ENCODE measurements at regions not wholly inside any gene's neighbourhood (a gene's known extent, or its start where the extent isn't known, plus 50 kb on each side); places are given as distances from the start of the nearest gene placed in this dataset.
"Not testable (repeated sequence)": the region's sequence is repeated elsewhere in the genome, so short reads cannot be mapped to it uniquely, and the experiment has no call there.

GRCh38 chr4:159562366-159562765 lies 459.5 kb downstream of the RAPGEF2 start:
- H3K9me3 Mint-ChIP-seq (ENCODE audit: low read depth) = no peaks in the 10 kb centered on the region
- no peak overlapping the region for H3K27ac Mint-ChIP-seq
- DNase-seq (no peak), ATAC-seq (no peak)
- no peaks in the 10 kb centered on the region for H3K27me3 Mint-ChIP-seq
- no peaks in the 10 kb centered on the region for H3K4me1 Mint-ChIP-seq
- CTCF ChIA-PET = no interaction called here
- H3K4me3 Mint-ChIP-seq = no peak overlapping the region
- H3K36me3 Mint-ChIP-seq = no peaks in the 10 kb centered on the region

- H3K9me3 Mint-ChIP-seq (ENCODE audit: low read depth) = no peaks in the 10 kb centered on the region
- no peak overlapping the region for H3K27ac Mint-ChIP-seq
- DNase-seq (no peak), ATAC-seq (no peak)
- no peaks in the 10 kb centered on the region for H3K36me3 Mint-ChIP-seq
- H3K4me3 Mint-ChIP-seq = no peak overlapping the region
- no peaks in the 10 kb centered on the region for H3K27me3 Mint-ChIP-seq
- no peaks in the 10 kb centered on the region for H3K4me1 Mint-ChIP-seq
- CTCF ChIA-PET = no interaction called here
These were observed 460.4 kb downstream of the RAPGEF2 start for GRCh38 chr4:159563257-159563656.

DNA sequence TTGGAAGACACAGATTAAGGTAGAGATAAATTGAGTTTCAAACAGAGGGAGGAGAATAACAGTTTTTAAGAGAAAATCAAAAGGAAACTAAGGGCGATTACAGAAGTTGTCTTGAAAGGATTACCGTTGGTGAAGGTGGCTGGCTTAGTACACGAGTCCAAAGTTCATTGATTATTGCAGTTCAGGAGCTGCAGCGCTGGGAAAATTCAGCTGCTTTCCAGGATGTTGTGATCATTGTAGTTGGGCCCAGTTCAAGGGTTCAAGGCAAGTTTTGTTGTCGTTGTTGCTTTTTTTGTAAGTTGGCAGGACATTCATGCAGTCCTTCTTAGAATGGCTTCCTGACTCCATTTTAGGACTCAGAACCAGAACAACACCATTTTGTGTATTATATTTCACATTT lies 461.7 kb downstream of the RAPGEF2 start:
- no peaks in the 10 kb centered on the region for H3K9me3 Mint-ChIP-seq (ENCODE audit: low read depth)
- H3K4me3 Mint-ChIP-seq = no peak overlapping the region
- no peaks in the 10 kb centered on the region for H3K36me3 Mint-ChIP-seq
- H3K4me1 Mint-ChIP-seq = no peaks in the 10 kb centered on the region
- no peak for DNase-seq
- CTCF ChIA-PET = no interaction called here
- no peaks in the 10 kb centered on the region for H3K27me3 Mint-ChIP-seq
- ATAC-seq = no peak
- no peak overlapping the region for H3K27ac Mint-ChIP-seq

DNA sequence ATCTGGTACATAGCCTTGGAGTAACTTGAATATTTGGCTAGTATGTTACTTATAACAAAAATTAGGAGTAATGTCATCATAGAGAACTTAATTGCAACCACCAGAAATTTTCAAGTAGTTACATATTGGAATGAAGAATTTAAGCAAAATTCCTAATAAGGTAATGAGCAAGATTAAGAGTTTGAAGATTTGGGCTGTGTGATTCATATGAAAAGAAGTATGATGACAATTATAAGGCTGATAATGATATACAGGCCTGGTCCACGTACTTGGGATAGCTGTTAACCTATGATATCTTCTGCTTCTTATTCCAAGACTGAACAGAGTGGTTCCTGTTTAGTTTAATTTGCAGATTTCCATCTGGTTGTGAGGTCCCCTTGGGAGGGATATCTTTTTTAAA lies 463.9 kb downstream of the RAPGEF2 start:
- CTCF ChIA-PET = no interaction called here
- H3K27ac Mint-ChIP-seq = no peak overlapping the region
- no peaks in the 10 kb centered on the region for H3K4me1 Mint-ChIP-seq
- no peaks in the 10 kb centered on the region for H3K36me3 Mint-ChIP-seq
- H3K27me3 Mint-ChIP-seq = no peaks in the 10 kb centered on the region
- no peak for ATAC-seq
- no peak for DNase-seq
- H3K4me3 Mint-ChIP-seq = no peak overlapping the region
- peaks cover 8% of the 10 kb centered on the region for H3K9me3 Mint-ChIP-seq (ENCODE audit: low read depth)

GRCh38 chr4:159577241-159577640 lies 474.4 kb downstream of the RAPGEF2 start:
- H3K4me3 Mint-ChIP-seq = no peak overlapping the region
- DNase-seq (no peak), ATAC-seq (no peak)
- CTCF ChIA-PET = no interaction called here
- no peaks in the 10 kb centered on the region for H3K27me3 Mint-ChIP-seq
- H3K9me3 Mint-ChIP-seq (ENCODE audit: low read depth) = no peaks in the 10 kb centered on the region
- H3K36me3 Mint-ChIP-seq = no peaks in the 10 kb centered on the region
- H3K4me1 Mint-ChIP-seq = no peaks in the 10 kb centered on the region
- H3K27ac Mint-ChIP-seq = no peak overlapping the region

GRCh38 chr4:159582685-159583084 lies 479.8 kb downstream of the RAPGEF2 start:
- ATAC-seq = no peak
- Mint-ChIP-seq H3K27ac (no peak overlapping the region), H3K9me3 (ENCODE audit: low read depth) (peaks cover 10% of the 10 kb centered on the region), H3K4me3 (no peak overlapping the region), H3K27me3 (no peaks in the 10 kb centered on the region), H3K4me1 (no peaks in the 10 kb centered on the region), H3K36me3 (no peaks in the 10 kb centered on the region)
- CTCF ChIA-PET = no interaction called here
- no peak for DNase-seq

GRCh38 chr4:159592898-159593556 lies 490.1 kb downstream of the RAPGEF2 start:
- Mint-ChIP-seq H3K27ac (no peak overlapping the region), H3K9me3 (ENCODE audit: low read depth) (peaks cover 2% of the 10 kb centered on the region), H3K27me3 (no peaks in the 10 kb centered on the region), H3K36me3 (no peaks in the 10 kb centered on the region), H3K4me3 (no peak overlapping the region), H3K4me1 (no peaks in the 10 kb centered on the region)
- ATAC-seq (no peak), DNase-seq (no peak)
- CTCF ChIA-PET = no interaction called here

GRCh38 chr4:159593681-159594080 lies 490.8 kb downstream of the RAPGEF2 start:
- H3K9me3 Mint-ChIP-seq (ENCODE audit: low read depth) = peaks cover 2% of the 10 kb centered on the region
- H3K36me3 Mint-ChIP-seq = no peaks in the 10 kb centered on the region
- ATAC-seq = no peak
- CTCF ChIA-PET = no interaction called here
- no peak overlapping the region for H3K27ac Mint-ChIP-seq
- H3K4me1 Mint-ChIP-seq = no peaks in the 10 kb centered on the region
- DNase-seq = no peak
- H3K27me3 Mint-ChIP-seq = no peaks in the 10 kb centered on the region
- H3K4me3 Mint-ChIP-seq = no peak overlapping the region

DNA sequence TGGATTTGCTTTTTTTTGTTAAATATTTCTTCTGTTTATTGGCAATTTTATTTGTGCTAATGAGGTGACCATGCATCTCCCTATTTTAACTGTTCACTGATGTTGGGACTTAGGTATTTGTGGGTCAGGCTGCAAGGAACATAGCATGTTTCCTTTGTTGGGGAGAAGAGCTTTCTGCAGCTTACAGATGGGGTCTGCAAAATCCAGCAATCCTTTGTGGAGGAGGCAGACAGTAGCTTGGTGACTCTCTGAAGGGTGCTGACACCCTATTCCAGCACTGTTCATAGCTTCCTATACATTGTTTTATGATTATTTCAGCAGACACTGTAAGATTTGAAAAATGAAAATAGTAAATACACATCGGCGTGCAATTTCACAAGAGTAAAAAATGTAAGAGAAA lies 491.7 kb downstream of the RAPGEF2 start:
- DNase-seq (no peak), ATAC-seq (no peak)
- CTCF ChIA-PET = no interaction called here
- no peaks in the 10 kb centered on the region for H3K4me1 Mint-ChIP-seq
- no peak overlapping the region for H3K27ac Mint-ChIP-seq
- no peaks in the 10 kb centered on the region for H3K27me3 Mint-ChIP-seq
- H3K36me3 Mint-ChIP-seq = no peaks in the 10 kb centered on the region
- H3K4me3 Mint-ChIP-seq = no peak overlapping the region
- H3K9me3 Mint-ChIP-seq (ENCODE audit: low read depth) = peaks cover 2% of the 10 kb centered on the region

DNA sequence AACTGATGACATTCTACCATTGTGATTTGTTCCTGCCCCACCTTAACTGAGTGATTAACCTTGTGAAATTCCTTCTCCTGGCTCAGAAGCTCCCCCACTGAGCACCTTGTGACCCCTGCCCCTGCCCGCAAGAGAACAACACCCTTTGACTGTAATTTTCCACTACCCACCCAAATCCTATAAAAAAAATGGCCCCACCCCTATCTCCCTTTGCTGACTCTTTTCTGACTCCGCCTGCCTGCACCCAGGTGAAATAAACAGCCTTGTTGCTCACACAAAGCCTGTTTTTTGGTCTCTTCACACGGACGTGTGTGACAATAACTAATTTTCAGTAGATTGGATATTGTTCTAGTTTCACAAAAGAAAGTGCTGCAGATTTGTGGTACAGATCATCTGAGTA lies 492.2 kb downstream of the RAPGEF2 start:
- DNase-seq; H3K27ac Mint-ChIP-seq; H3K36me3 Mint-ChIP-seq; H3K4me3 Mint-ChIP-seq; H3K27me3 Mint-ChIP-seq; H3K4me1 Mint-ChIP-seq; ATAC-seq; CTCF ChIA-PET; H3K9me3 Mint-ChIP-seq (ENCODE audit: low read depth): not testable (repeated sequence)

DNA sequence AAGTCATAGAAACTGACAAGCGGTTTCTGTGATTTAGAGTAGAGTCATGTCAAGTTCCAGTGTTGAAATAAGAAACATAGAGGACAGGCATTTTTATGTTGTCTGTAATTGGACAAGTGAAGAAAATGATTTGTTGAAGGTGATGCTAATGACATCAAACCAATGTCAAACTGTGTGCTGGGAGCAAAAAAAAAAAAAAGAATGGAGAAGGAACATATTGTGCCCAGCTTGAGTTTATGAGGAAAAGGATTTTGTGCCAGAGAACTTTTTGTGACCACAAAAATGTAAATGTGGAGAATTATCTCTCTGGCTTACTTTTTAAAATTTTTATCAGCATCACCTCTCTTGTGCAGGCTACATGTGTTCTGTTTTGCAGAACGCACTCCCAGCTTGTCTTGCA lies 495.7 kb downstream of the RAPGEF2 start:
- Mint-ChIP-seq H3K9me3 (ENCODE audit: low read depth) (peaks cover 2% of the 10 kb centered on the region), H3K36me3 (no peaks in the 10 kb centered on the region), H3K27me3 (no peaks in the 10 kb centered on the region), H3K27ac (no peak overlapping the region), H3K4me3 (no peak overlapping the region), H3K4me1 (no peaks in the 10 kb centered on the region)
- no peak for DNase-seq
- ATAC-seq = no peak
- CTCF ChIA-PET = no interaction called here

DNA sequence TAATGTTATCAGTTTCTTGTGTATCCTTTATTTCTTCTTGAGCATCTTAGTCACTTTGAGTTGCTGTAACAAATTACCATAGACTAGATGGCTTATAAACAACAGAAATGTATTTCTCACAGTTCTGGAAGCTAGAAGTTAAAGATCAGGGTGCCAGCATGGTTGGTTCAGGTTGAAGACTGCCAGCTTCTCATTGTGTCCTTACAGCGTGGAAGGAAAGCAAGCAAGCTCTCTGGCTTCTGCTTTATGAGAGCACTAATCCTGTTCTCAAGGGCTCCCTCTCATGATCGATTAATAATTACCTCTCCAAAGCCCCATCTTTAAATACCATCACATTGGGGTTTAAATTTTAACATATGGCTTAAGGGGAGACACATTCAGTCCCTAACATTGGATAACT lies 497.2 kb downstream of the RAPGEF2 start:
- CTCF ChIA-PET = no interaction called here

DNA sequence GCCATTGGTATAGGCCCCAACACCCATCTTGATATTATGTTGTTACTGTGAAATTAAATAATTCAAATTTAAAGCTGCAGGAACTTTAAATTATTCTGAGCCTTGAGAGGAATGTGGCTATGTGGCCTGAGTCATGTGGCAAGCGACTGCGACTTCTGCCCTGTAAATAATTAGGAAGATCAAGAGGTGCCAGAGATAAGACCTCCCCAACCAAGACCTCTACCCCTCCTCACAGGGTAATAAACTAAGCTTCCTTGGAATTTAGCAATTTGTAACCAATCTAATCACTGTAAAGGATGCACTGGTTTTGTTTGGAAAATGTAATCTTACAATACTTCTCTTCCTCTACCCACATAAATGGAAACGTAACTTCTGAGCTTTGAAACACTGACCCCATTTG lies 501.9 kb downstream of the RAPGEF2 start:
- H3K27ac Mint-ChIP-seq = no peak overlapping the region
- CTCF ChIA-PET = no interaction called here
- H3K36me3 Mint-ChIP-seq = no peaks in the 10 kb centered on the region
- H3K4me1 Mint-ChIP-seq = no peaks in the 10 kb centered on the region
- no peak for DNase-seq
- no peak overlapping the region for H3K4me3 Mint-ChIP-seq
- ATAC-seq = no peak
- H3K9me3 Mint-ChIP-seq (ENCODE audit: low read depth) = peaks cover 7% of the 10 kb centered on the region
- H3K27me3 Mint-ChIP-seq = no peaks in the 10 kb centered on the region

More for the DNA sequence above, 497.2 kb downstream of the RAPGEF2 start:
- no peak overlapping the region for H3K27ac Mint-ChIP-seq
- no peaks in the 10 kb centered on the region for H3K27me3 Mint-ChIP-seq
- peaks cover 3% of the 10 kb centered on the region for H3K9me3 Mint-ChIP-seq (ENCODE audit: low read depth)
- no peaks in the 10 kb centered on the region for H3K4me1 Mint-ChIP-seq
- DNase-seq (no peak), ATAC-seq (no peak)
- no peaks in the 10 kb centered on the region for H3K36me3 Mint-ChIP-seq
- no peak overlapping the region for H3K4me3 Mint-ChIP-seq

DNA sequence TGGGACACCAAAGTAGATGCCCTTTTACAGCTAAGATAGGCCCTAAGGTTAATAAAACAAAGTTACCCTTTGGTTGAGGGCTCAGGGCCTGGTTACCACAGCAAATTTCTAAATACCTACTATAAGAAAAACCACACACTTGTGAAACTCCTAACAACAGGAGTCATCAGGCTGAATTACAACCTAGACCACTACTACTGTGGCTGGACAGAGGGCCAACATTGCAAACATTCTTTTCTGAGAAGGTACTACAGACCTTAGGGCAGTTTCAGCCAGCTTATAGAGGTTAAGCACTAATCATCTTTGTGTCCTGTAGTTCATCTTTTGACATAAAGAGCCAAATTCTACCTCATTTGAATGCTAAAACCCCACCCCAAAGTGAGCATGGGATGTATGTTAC lies 504.0 kb downstream of the RAPGEF2 start:
- Mint-ChIP-seq H3K36me3 (no peaks in the 10 kb centered on the region), H3K4me1 (no peaks in the 10 kb centered on the region), H3K27ac (no peak overlapping the region), H3K4me3 (no peak overlapping the region), H3K9me3 (ENCODE audit: low read depth) (peaks cover 7% of the 10 kb centered on the region), H3K27me3 (no peaks in the 10 kb centered on the region)
- no peak for DNase-seq
- CTCF ChIA-PET = no interaction called here
- ATAC-seq = no peak

DNA sequence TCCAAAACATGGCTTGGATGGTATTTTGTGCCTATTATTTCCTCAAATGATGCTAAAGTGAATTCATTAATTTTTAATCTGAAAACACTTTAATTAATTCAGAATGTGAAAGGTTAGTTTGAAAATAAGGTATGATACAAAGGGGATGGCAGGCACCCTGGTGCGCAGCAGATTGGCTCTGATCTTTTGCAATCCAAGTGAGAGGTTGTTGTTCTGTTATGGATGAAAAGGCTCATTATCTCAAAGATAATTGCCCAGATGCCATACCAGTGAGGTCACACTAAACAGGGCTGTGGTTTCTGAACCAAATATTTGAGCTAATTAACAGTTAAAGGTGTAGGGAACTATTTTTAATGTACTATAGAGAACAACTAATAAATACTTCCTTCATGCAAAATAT lies 504.9 kb downstream of the RAPGEF2 start:
- DNase-seq = no peak
- H3K27me3 Mint-ChIP-seq = no peaks in the 10 kb centered on the region
- H3K36me3 Mint-ChIP-seq = no peaks in the 10 kb centered on the region
- no peak overlapping the region for H3K4me3 Mint-ChIP-seq
- H3K27ac Mint-ChIP-seq = no peak overlapping the region
- ATAC-seq = no peak
- H3K4me1 Mint-ChIP-seq = no peaks in the 10 kb centered on the region
- CTCF ChIA-PET = no interaction called here
- peaks cover 7% of the 10 kb centered on the region for H3K9me3 Mint-ChIP-seq (ENCODE audit: low read depth)

Measured in activated CD8-positive, alpha-beta memory T cell treated with anti-CD3 and anti-CD28 coated beads, Interleukin-2, amount 10 ng/mL, durations not matched to agents 7 days and 5 days (primary cell).